ENCODE measurements at regions not wholly inside any gene's neighbourhood (a gene's known extent, or its start where the extent isn't known, plus 50 kb on each side); places are given as distances from the start of the nearest gene placed in this dataset.

DNA sequence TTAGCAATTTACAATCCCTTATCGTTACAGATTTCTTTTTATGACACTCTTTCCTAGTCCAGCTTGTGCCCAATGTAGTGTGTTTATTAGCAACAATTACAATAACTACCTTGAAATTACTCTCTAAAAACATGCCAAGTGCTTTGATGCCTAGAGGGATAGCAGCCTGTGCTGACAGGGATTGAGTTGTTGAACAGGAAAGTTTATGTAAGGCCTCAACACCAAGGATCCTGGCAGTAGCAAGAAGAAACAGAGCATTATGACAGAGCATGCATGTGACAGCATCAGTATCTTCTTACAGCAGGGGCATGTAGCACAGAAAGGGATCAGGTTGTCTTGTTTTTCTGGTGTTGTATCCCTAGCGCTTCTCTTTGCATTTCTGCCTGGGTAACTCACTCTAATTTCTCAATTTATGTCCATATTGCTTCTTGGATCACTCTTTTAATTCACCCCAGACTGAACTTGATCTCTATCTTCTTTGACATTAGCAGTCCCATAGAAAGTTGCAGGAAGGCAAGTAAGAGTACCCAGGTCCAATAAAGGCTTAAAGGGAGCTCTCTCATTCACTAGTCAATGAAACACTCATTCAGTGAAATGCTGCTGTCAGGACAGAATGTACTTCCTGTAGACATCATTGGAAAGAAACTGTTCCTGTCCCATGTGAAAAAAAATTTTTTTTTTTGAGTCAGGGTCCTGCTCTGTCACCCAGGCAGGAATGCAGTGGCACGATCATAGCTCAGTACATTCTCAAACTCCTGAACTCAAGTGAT lies 220.0 kb upstream of the GRIP1 start:
- Histone ChIP-seq H3K4me1 (ENCODE audit: control insufficient read depth, insufficient read depth, low read length) (no peaks in the 10 kb centered on the region), H3K9me3 (replicated peaks; ENCODE audit: low read length) (no peaks in the 10 kb centered on the region), H3K36me3 (ENCODE audit: insufficient read depth, low read length) (no peaks in the 10 kb centered on the region), H3K4me2 (ENCODE audit: low read length) (no peak overlapping the region), H3K4me3 (ENCODE audit: low read length) (no peak overlapping the region), H3K27me3 (ENCODE audit: control insufficient read depth, insufficient read depth, low read length) (peaks cover 3% of the 10 kb centered on the region), H3K9ac (ENCODE audit: low read depth, low read length) (no peak overlapping the region)

DNA sequence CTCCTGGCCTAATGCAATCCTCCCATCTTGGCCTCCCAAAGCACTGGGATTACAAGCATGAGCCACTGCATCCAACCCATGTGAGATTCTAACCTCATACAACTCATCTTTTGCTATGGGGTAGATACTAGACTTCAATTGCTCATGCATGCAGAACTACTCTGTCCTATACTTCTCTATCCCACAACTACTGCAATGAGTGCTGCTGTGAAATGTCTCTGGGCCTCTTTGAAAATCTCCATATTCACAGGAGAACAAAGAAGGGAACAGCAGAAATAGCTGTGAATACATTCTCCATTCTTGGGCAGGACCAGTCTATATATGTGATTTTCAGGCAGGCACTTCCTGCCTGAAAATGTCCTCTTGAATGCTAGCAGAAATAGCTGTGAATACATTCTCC lies 220.7 kb upstream of the GRIP1 start:
- Histone ChIP-seq H3K36me3 (ENCODE audit: insufficient read depth, low read length) (no peaks in the 10 kb centered on the region), H3K9ac (ENCODE audit: low read depth, low read length) (no peak overlapping the region), H3K9me3 (replicated peaks; ENCODE audit: low read length) (no peaks in the 10 kb centered on the region), H3K4me3 (ENCODE audit: low read length) (no peak overlapping the region), H3K4me2 (ENCODE audit: low read length) (no peak overlapping the region), H3K27me3 (ENCODE audit: control insufficient read depth, insufficient read depth, low read length) (peaks cover 3% of the 10 kb centered on the region), H3K4me1 (ENCODE audit: control insufficient read depth, insufficient read depth, low read length) (no peaks in the 10 kb centered on the region)

DNA sequence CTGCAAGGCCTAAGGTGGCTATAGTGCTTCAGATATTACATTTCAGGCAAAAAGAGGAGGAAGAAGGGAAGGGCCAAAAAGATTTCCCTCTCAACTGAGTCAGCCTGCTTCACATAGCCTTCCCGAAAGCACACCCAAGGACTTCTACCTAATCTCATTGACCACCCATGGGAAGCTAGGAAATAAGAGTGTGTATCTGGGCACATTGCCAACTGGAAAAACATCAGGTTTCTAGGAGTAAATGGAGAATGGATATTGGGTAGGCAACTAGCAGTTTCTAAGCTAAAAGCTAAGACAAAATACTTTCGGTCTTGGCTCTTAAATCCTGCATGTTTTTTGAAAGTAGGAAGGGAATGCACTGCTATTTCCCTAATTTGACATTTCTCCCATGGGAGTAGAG lies 221.7 kb upstream of the GRIP1 start:
- no peak overlapping the region for H3K9ac ChIP-seq (ENCODE audit: low read depth, low read length)
- peaks cover 3% of the 10 kb centered on the region for H3K27me3 ChIP-seq (ENCODE audit: control insufficient read depth, insufficient read depth, low read length)
- H3K4me2 ChIP-seq (ENCODE audit: low read length) = no peak overlapping the region
- no peaks in the 10 kb centered on the region for H3K4me1 ChIP-seq (ENCODE audit: control insufficient read depth, insufficient read depth, low read length)
- H3K36me3 ChIP-seq (ENCODE audit: insufficient read depth, low read length) = no peaks in the 10 kb centered on the region
- H3K9me3 ChIP-seq (replicated peaks; ENCODE audit: low read length) = no peaks in the 10 kb centered on the region
- no peak overlapping the region for H3K4me3 ChIP-seq (ENCODE audit: low read length)

DNA sequence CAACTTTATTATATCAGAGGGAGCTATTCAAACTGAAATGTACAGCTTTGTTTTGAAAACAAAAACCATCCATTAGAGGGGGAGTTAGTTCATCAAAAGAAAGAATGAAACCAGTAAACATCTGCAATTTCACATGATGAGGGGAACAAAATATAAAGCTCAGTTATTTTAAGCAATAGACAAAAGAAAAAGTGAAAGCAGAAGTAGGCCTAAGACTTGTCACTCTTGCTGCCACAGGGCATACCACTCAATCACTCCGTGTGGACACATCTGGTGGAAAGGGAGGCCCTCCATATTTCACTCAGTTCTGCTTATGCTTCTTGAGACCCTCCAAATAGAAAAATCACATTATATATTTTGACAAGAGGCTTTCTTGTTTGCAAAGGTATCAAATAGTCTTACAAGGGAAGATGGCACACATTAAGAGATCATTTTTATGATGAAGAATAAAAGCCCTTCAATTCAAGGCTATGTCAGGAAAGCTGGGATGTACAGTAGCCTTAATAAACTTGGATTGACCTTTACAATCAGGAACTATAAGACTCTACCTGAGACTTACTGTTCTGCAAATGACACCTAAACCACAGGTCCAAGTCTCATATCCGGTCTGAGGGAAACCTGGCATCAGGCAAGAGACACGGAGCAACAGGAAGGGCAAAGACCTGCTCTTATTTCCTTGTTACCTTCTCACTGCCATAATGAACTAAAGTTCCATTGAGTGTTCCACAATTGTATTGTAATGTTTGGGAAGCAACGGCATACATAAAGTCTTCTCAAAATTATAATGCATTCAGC lies 222.5 kb upstream of the GRIP1 start:
- Histone ChIP-seq H3K27me3 (ENCODE audit: control insufficient read depth, insufficient read depth, low read length) (peaks cover 3% of the 10 kb centered on the region), H3K36me3 (ENCODE audit: insufficient read depth, low read length) (no peaks in the 10 kb centered on the region), H3K4me3 (ENCODE audit: low read length) (no peak overlapping the region), H3K9ac (ENCODE audit: low read depth, low read length) (no peak overlapping the region), H3K4me2 (ENCODE audit: low read length) (no peak overlapping the region), H3K9me3 (replicated peaks; ENCODE audit: low read length) (no peaks in the 10 kb centered on the region), H3K4me1 (ENCODE audit: control insufficient read depth, insufficient read depth, low read length) (no peaks in the 10 kb centered on the region)

DNA sequence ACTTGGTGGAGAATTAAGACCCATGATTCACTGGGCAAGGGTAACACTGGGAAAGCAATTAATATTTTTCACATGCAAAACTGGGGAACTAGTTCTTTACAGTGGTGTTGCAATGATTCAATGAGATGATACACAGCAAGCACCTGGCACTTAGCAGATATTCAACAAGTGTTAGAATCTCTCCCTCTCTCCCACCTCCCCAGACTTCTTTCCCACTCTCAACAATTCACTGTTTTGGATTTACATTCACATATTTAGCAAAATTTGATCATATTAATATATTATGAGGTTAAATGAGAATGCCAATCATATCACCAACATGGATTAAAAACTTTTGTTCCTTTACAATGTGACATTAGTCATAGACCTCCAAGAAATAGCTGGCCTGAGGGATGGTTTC lies 223.1 kb upstream of the GRIP1 start:
- peaks cover 3% of the 10 kb centered on the region for H3K27me3 ChIP-seq (ENCODE audit: control insufficient read depth, insufficient read depth, low read length)
- no peaks in the 10 kb centered on the region for H3K4me1 ChIP-seq (ENCODE audit: control insufficient read depth, insufficient read depth, low read length)
- H3K9me3 ChIP-seq (replicated peaks; ENCODE audit: low read length) = no peaks in the 10 kb centered on the region
- H3K4me2 ChIP-seq (ENCODE audit: low read length) = no peak overlapping the region
- H3K36me3 ChIP-seq (ENCODE audit: insufficient read depth, low read length) = no peaks in the 10 kb centered on the region
- H3K9ac ChIP-seq (ENCODE audit: low read depth, low read length) = no peak overlapping the region
- no peak overlapping the region for H3K4me3 ChIP-seq (ENCODE audit: low read length)

DNA sequence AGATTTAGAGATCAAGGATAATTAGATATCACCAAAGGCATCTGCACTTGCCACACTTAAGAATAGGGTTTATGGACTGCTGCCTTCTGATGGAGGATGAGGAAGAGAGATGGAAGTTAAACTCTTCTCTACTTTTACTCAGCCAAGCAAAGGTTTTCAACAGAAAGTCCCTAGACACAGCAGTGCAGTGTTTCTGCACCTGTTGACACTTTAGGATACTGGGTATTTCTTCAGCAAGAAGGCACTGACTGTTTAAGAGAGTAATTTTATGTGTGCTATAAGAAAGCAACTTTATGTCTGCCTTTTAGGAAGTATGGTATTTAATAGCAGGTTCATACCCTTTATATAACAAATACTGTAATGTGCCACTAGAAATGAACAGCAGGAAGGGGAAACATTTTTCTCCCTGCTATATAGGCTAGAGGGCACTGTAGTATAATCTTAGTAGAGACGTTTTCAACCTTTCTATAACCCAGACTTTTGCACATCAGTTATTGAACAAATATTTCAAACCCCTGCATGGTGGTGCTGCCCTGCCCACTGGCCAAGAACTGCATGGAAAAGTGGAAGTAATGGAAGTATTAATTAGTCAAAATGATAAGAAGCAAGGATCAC lies 225.0 kb upstream of the GRIP1 start:
- H3K27me3 ChIP-seq (ENCODE audit: control insufficient read depth, insufficient read depth, low read length) = peaks cover 3% of the 10 kb centered on the region
- H3K4me3 ChIP-seq (ENCODE audit: low read length) = no peak overlapping the region
- no peaks in the 10 kb centered on the region for H3K9me3 ChIP-seq (replicated peaks; ENCODE audit: low read length)
- no peak overlapping the region for H3K4me2 ChIP-seq (ENCODE audit: low read length)
- no peaks in the 10 kb centered on the region for H3K36me3 ChIP-seq (ENCODE audit: insufficient read depth, low read length)
- no peak overlapping the region for H3K9ac ChIP-seq (ENCODE audit: low read depth, low read length)
- no peaks in the 10 kb centered on the region for H3K4me1 ChIP-seq (ENCODE audit: control insufficient read depth, insufficient read depth, low read length)

DNA sequence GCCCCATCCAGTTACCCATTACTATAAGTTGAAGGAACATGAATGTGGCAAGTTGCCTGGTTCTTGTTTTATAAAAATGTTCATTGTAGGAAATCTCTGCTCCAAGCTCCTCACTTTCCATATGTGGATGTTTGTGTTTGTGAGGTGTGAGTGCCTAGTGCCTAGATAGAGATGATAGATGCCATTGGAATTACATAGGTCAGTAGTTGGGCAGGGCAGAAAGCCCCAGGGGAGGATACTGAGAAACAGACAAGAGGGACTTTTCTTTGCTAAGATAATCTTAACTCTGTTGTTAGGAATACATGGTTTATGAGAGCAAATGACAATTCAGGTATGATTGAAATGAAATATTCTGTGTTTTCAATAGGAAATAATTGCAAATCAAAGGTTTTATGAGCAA lies 226.3 kb upstream of the GRIP1 start:
- Histone ChIP-seq H3K27me3 (ENCODE audit: control insufficient read depth, insufficient read depth, low read length) (peaks cover 3% of the 10 kb centered on the region), H3K4me1 (ENCODE audit: control insufficient read depth, insufficient read depth, low read length) (no peaks in the 10 kb centered on the region), H3K4me3 (ENCODE audit: low read length) (no peak overlapping the region), H3K36me3 (ENCODE audit: insufficient read depth, low read length) (no peaks in the 10 kb centered on the region), H3K9ac (ENCODE audit: low read depth, low read length) (no peak overlapping the region), H3K4me2 (ENCODE audit: low read length) (no peak overlapping the region), H3K9me3 (replicated peaks; ENCODE audit: low read length) (no peaks in the 10 kb centered on the region)

GRCh38 chr12:66910366-66910974 lies 231.6 kb upstream of the GRIP1 start:
- Histone ChIP-seq H3K9me3 (replicated peaks; ENCODE audit: low read length) (no peaks in the 10 kb centered on the region), H3K4me1 (ENCODE audit: control insufficient read depth, insufficient read depth, low read length) (no peaks in the 10 kb centered on the region), H3K4me2 (ENCODE audit: low read length) (no peak overlapping the region), H3K4me3 (ENCODE audit: low read length) (no peak overlapping the region), H3K36me3 (ENCODE audit: insufficient read depth, low read length) (no peaks in the 10 kb centered on the region), H3K27me3 (ENCODE audit: control insufficient read depth, insufficient read depth, low read length) (no peaks in the 10 kb centered on the region), H3K9ac (ENCODE audit: low read depth, low read length) (no peak overlapping the region)

DNA sequence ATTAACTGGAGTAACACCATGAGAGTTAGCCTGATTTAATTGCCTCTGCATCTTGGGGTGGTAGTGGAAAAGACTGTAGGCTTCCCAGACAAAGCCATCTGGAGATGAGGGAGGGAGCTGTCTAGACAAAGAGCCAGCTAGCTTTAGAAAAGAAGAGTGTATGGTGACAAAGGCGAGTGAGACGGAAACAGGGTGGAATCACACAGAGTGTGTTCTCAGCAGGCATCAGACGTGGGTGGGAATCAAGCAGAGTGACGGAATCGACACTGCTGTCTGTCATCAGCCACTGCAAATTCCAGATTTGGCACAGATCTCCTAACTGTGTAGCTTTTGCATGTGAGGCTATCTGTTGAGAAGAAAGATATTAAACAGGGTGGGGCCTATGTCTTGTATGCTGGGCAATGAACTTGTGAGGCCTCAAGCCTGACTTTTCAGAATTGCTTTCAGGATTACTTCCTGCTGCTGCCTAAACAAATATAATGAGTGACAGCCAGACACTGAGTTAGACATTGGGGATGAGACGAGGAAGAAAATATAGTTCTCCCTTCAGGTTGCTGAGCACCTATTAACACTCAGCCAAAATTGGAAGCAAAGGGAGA lies 236.5 kb upstream of the GRIP1 start:
- no peaks in the 10 kb centered on the region for H3K36me3 ChIP-seq (ENCODE audit: insufficient read depth, low read length)

DNA sequence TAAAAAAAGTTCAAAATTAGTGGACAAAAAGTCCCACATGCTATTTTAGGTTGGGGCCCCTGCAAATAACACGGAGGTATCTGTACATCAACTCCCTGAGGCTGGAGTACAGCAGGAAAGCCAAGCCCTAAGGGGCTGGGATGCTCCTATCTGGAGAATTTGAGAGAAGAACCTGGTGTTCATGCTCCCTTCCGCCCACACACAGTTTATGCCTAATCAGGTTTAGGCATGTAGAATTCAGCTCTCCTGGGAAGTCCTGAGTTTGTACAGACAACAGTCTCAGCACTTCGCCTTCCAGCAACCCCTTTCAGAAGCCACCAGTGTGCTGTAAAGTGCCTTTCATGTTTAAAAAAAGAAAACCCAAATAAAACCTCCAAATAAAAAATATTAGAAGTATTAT lies 237.3 kb upstream of the GRIP1 start:
- H3K36me3 ChIP-seq (ENCODE audit: insufficient read depth, low read length) = no peaks in the 10 kb centered on the region
- H3K4me3 ChIP-seq (ENCODE audit: low read length) = no peak overlapping the region
- H3K4me1 ChIP-seq (ENCODE audit: control insufficient read depth, insufficient read depth, low read length) = no peaks in the 10 kb centered on the region
- no peaks in the 10 kb centered on the region for H3K27me3 ChIP-seq (ENCODE audit: control insufficient read depth, insufficient read depth, low read length)
- H3K9me3 ChIP-seq (replicated peaks; ENCODE audit: low read length) = no peaks in the 10 kb centered on the region
- H3K4me2 ChIP-seq (ENCODE audit: low read length) = no peak overlapping the region
- no peak overlapping the region for H3K9ac ChIP-seq (ENCODE audit: low read depth, low read length)

More for the DNA sequence above, 236.5 kb upstream of the GRIP1 start:
- Histone ChIP-seq H3K9ac (ENCODE audit: low read depth, low read length) (no peak overlapping the region), H3K4me3 (ENCODE audit: low read length) (no peak overlapping the region), H3K4me1 (ENCODE audit: control insufficient read depth, insufficient read depth, low read length) (no peaks in the 10 kb centered on the region), H3K9me3 (replicated peaks; ENCODE audit: low read length) (no peaks in the 10 kb centered on the region), H3K27me3 (ENCODE audit: control insufficient read depth, insufficient read depth, low read length) (no peaks in the 10 kb centered on the region), H3K4me2 (ENCODE audit: low read length) (no peak overlapping the region)

DNA sequence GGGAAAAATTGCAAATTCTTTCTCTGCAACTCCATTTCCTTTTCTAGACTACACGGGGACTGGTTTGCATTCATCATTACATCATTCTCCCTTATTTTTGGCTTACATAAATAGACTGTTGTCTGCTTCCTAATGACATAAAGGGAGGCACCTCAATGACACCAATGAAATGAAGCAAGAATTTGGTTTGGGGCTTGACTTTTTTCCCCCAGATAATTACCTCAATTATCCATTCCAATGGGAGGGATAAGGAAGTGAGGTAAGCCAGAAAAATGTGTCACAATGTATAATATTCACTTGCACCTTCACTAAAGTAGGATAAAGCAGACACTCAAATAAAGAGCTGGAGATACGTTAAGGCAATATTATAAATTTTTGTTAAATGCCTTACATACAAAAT lies 240.6 kb upstream of the GRIP1 start:
- no peaks in the 10 kb centered on the region for H3K36me3 ChIP-seq (ENCODE audit: insufficient read depth, low read length)
- no peak overlapping the region for H3K4me2 ChIP-seq (ENCODE audit: low read length)
- no peaks in the 10 kb centered on the region for H3K9me3 ChIP-seq (replicated peaks; ENCODE audit: low read length)
- H3K4me1 ChIP-seq (ENCODE audit: control insufficient read depth, insufficient read depth, low read length) = no peaks in the 10 kb centered on the region
- no peak overlapping the region for H3K4me3 ChIP-seq (ENCODE audit: low read length)
- no peak overlapping the region for H3K9ac ChIP-seq (ENCODE audit: low read depth, low read length)
- H3K27me3 ChIP-seq (ENCODE audit: control insufficient read depth, insufficient read depth, low read length) = no peaks in the 10 kb centered on the region
